OCI-LY3 (cell line): ENCODE measurements at regions not wholly inside any gene's neighbourhood (a gene's known extent, or its start where the extent isn't known, plus 50 kb on each side); places are given as distances from the start of the nearest gene placed in this dataset.

Source experiments
- CTCF ChIP-seq: fragments of 200-600, 300-600 bp; sonication (generic); IDR thresholded peaks from 2 replicates; pipeline ENCODE4 v1.5.1; 2014; ENCODE audit warnings: antibody characterized with exemption, low read length, low read depth
- EZH2phosphoT487 ChIP-seq: fragments of 200-600 bp; shearing (Covaris generic); IDR thresholded peaks from 2 replicates; pipeline ENCODE4 v1.6.1; 2018; ENCODE audit warnings: antibody characterized with exemption, mixed run types, low read depth

GRCh38 chr1:76013206-76013581 is 61.4 kb upstream of the ST6GALNAC3 start:
- TF ChIP-seq CTCF (no peak), EZH2phosphoT487 (no peak)
